GM21786 (cell line): ENCODE measurements at regions not wholly inside any gene's neighbourhood (a gene's known extent, or its start where the extent isn't known, plus 50 kb on each side); places are given as distances from the start of the nearest gene placed in this dataset.

Experiments used
- ATAC-seq: cut with Tn5 transposase; IDR thresholded peaks from one replicate; pipeline ENCODE4 v1.9.1; 2021; ENCODE audit not compliant: unreplicated experiment

DNA sequence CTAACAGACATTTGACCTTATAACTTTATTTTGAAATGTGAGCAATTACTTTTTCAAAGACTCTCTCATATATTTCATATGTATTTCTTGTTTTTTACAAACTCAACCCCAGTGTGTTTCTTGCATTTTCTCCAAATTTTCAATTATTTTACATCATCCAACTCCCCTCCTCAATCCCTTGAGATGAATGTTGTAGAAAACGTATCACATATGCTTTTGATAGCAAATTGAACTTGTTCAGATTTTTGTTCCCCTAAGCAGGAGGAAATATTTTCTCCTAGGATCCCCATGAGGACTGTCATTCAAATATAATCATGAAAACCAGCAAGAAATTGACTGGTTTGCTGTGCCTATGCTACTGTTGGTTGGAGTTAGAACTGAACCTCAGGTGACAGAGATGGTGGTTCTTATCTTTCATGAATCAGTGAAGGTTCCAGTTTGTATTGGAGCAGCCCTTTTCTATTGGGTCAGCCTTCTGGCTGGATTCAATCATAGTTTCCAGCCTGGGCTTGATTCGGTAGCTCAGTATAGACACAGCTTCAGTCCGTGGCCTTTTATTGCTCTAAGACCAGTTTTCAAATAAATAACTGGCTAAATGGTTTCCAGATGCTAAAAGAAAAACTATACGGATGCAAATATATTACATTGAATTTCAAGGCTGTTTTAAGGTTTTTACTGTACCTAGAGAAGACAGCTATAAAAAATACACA is 591.0 kb downstream of the EPHA4 start:
- ATAC-seq, result no peak

DNA sequence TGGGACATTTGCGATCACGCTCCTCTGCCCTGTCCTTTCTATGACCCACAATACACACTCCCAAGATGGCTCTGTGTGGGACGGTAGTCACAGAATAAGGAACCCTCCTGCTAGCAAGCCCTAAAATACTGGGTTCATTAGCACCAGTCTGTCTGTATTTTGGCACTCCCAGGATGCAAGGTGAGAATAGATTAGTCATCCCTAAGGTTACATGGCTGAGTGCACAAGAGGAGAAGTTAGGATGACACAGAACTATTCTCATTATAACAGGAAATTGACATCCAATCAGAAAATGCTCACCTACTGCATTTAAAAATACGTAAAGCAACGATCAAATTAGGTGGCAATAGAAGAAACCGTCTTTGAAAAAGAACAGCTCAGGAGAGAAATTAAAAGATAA is 590.2 kb downstream of the EPHA4 start:
- ATAC-seq, result no peak

DNA sequence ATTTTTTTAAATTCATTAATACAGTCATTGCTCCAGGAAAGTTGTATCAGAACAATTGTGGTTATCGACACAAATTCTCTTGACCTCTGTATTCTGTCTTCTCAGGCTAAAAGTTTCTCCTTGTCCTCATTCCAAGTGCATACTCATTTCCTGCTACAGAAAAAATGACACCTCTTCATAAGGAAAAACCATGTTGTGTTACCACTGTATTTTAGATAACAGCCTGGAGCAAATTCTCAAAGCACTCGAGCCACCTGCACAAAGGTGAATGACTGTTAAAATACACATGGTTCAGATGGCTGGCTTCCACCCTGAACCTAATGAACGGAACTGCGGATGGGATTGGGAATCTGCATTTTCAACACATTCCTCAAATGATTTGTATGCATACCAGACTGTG is 586.5 kb downstream of the EPHA4 start:
- ATAC-seq, result no peak

DNA sequence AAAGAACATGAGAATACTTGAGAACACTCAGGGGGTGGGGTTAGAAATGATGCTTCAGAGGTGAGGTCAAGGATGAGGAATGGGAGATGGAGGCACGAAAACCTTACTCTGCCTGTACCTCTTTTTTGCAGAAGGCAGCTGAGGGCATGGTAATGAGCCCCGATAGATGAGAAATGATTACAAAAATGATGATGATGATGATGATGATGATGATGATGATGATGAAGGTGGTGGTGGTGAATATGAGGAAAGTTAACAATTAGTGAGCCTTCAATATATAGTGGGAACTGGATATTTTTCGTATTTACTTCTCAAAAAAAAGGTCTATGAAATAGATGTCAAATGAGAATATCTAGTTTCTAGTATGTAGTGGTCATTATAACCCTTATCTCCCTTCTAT is 584.3 kb downstream of the EPHA4 start:
- no peak for ATAC-seq

DNA sequence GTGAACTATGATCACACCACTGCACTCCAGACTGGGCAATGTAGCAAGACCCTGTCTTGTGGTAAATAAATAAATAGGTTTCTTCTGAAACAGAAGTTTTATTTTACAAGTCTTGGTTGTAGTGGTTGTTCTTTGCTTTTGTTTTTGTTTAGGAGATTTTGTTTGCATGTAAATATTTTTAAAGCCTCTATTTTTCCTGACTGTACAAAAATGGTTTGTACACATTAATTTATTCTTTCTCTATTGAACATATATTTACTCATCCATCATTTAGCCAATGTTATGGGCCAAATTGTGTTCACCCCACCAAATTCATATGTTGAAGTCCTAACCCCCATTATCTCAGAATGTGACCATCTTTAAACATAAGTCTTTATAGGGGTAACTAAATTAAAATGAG is 580.1 kb downstream of the EPHA4 start:
- ATAC-seq, result no peak

DNA sequence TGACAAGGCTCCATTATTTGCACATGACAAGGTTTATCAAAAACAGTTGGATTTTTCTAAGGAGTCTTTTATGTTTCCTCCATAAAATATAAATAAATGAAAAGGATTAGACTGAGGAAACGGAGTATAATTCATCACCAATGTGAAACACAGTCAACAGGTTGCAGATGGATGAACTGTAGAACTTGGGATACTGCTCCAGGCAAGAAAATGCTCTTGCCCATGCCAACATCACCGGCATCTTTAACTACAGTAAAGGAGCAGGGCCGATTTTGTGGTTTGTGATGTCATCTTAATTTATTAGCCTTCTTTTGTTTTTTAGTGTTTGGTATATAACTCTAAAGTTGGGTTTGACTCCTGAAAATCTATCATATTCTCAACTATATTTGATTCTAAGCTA is 577.3 kb downstream of the EPHA4 start:
- no peak for ATAC-seq

DNA sequence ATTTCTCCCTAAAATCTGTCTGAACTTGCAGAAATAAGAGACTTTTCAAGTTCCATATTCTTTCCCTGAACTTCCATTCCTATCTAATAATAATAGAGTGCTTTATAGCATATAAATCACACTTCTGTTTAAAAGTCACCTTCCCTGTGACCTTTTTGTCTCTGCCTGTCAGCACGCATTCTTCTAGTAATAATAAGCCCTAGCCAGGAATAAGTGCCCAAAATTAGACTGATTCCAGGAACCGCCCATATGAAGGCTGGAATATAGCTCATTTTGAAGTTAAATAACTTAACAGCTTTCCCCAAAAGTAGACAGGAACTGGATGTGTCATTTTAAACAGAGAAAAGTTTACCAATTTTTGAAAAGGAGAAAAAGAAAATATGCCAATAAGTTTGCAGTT is 576.5 kb downstream of the EPHA4 start:
- no peak for ATAC-seq

DNA sequence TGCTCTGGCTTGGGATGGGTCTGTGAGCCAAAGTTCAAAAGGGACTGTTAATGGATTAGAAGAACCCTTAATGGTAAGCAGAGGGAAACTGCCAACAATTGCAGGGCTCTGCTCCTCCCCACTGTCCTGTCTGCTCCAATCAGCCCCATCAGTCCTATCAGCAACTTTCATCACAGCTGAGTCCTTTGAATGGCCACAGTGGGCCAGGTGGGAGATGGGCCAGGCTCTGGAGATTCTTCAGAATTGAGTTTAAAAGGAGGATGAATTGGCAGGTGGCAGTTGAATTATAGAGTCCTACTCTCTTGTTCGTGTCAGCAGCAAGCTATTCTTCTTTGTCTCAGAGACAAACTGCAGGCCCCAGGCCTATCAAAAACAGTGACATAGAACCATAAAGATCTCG is 573.9 kb downstream of the EPHA4 start:
- ATAC-seq, result no peak

DNA sequence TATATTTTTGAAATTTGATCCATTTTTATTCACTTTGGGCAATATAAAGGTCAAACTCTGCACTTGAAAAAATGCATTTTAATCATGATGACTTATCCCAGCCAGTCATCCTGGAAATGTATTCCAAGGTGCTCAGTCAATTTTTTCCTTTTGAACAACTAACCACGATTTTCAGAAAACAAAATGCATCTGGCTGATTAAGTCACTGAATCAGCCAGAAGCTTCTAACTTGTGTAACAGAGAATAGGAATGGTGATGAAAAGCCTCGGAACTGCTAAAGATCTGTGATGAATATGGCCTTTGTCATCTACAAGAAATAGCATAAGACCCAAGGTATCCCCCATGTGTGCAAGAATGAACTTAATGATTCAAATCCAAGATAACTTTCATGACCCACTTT is 572.7 kb downstream of the EPHA4 start:
- ATAC-seq, result no peak

DNA sequence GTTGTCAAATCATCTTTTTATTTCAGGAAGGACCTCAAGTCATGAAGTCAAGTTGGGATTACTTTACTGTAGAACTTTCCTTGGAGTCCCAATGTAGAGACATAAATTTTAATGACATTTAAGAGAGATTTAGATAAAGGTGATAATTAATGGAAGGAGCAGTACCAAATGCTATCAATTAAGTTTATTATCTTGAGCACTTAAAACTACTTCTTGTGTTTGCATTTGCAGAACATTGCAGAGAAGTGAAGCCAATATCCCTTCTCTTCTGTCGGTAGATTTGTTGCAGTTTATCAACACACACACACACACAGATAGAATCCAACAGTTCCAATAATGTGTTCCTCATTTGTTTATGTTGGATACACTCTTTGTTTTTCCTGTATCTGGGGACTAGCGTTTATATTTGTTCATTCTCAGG is 570.7 kb downstream of the EPHA4 start:
- no peak for ATAC-seq

DNA sequence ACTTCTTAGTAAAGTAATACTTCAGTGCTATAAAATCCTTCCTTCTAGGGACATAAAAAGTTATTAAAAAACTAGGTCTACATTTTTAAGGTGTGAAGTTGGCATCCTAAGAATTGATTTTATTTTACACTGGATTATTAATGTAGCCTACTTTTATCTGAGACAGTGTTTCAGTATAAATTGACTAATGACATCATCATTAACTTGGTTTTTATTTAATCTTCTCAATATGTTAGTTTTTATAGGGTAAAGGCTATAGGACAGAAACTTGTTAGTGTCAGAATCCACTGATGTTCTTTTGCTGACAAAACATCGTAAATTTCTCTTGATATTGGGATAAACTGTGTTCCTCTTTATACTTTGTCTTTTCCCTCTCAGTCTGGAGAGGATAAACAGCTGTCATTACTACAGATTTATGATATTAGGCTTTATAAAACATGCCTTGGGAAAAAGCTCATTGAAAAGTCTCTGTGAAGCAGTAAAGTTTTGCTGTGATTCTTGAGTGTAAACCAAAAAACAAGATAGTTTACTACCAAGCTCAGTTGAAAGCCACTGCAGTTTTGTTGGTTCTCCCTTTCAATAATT is 569.9 kb downstream of the EPHA4 start:
- ATAC-seq, result no peak

DNA sequence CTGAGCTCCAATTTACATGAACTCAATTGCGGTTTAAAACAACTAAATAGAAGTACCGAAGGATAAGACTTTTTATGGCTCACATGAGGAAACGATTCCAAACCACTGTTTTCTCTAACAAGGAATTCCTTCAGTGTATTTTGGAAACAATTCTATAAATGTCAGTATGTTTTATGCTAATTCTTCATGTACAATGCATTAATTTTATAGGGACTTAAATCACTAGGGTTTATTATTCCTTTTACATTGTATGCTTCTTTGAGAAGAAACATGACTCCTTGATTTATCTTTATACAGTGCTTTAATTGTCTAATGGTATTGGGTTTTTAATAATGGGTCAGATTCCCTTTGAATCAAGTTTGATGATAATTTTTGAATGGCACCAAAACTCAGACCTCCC is 566.8 kb downstream of the EPHA4 start:
- no peak for ATAC-seq

DNA sequence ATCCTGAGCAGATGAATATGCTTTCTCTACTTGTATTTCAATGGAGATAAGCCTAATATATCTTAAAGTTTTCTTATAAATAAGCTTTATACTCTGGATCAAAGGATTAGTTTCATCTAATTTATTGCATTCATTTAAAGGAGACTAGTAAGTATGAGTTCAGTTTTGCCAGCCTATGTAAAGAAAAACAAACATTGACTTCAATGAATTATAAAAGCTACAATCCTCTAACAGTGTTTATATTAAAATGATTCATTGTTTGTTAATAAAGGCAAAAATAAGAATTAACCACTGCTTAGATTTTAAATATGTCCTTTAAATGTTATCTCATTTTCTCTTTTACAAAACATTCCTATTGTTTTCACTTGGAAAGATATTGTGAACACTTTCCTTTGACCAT is 566.0 kb downstream of the EPHA4 start:
- no peak for ATAC-seq

DNA sequence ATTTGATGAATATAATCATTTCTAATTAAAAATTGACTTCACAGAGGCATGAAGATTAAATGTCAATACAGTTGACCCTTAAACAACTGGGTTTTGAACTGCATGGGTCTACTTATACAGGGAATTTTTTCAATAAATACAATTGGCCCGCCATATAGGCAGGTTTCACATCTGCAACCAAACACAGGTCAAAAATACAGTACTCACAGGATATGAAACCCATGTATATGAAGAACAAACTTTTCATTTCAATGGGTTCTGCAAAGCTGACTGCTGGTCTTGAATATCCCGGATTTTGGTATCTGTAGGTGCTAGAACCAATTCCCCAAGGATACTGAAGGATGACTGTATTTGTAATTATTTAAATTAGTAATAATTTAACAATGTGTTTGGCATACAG is 555.6 kb downstream of the EPHA4 start:
- no peak for ATAC-seq

DNA sequence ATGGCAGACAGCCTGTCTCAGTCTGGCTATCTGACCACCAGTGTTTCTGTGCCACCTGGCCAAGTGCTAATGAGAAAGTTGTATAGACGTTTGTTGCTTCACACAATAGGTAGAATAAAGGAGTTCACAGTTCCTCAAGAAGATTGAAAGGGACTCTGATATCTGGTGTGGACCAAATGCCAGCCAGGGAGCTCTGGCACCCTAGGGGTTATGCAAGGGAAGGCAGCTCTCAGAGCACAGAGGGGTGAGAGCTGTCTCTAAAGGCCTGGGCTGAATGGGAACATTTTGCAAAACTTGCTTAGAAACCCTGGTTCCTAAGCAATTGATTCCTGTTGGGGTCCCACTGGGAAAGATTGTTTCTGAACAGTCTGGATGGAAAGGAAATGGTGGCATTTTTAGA is 553.8 kb downstream of the EPHA4 start:
- ATAC-seq, result no peak

DNA sequence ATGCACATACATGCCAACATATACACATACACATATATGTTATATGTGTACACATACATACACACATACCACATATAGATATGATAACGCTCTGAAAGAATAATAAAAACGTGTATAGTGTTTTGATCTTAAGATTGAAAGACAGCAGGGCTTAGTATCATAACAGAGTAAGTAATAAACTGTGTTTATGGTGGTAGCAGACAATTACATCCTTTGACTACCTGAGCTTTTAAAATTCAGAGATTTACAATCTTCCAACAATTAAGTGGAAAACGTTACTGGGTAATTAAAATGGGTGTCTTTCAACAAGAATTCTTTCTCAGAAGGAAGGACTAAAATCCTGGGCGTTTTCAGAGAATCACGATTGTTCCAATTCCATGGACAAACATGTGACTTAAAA is 552.4 kb downstream of the EPHA4 start:
- ATAC-seq, result no peak

DNA sequence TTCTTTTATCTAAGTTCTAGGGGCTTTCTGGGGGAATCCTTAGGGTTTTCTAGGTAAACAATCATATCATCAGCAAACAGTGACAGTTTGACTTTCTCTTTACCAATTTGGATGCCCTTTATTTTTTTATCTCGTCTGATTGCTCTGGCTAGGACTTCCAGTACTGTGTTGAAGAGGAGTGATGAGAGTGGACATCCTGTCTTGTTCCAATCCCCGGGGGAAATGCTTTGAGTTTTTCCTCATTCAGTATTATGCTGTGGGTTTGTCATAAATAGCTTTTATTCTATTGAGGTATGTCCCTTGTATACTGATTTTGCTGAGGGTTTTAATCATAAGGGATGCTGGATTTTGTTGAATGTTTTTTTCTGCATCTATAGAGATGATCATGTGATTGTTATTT is 549.5 kb downstream of the EPHA4 start:
- ATAC-seq, result no peak

DNA sequence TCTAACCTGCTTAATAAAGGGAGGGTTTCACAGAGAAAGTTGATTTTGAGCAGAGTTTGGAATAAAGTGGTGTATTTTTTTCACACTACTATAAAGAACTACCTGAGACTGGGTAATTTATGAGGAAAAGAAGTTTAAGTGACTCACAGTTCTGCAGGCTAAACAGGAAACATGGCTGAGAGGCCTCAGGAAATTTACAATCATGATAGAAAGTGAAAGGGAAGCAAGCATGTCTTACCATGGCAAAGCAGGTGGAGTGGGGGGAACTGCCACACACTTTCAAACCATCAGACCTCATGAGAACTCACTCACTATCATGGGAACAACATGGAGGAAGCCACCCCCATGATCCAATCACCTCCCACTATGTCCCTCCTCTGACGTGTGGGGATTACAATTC is 546.7 kb downstream of the EPHA4 start:
- no peak for ATAC-seq

DNA sequence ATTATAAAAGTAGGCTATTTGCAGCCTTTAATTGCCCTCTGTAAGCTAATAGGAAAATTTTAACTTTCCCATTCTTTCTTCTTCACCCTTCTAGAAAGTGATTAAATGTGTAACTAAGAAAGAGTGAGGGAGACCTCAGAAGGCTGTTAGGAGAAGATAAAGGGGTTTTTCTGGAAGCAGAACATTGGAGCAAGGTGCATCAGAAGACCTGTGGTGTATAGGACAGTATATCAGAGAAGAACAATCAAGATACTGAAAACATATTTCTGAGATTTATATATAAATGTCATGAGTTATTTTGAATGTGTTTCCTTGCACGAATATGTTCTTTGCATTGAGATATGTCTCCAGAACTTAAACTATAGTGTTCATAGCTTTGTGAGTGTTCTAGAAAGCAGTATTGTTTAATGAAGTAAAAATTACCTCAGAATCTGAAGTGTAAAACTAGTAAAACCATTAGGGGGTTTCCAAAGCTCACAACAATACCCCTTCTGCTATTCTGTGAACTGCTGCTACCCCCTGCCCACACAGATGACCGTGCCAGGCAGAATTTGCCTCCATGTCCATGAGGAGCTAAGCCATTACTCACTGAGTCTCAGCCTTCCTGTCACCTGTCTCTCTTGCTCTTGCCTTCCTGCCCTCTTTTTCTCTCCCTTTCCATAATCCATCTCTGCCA is 537.9 kb downstream of the EPHA4 start:
- ATAC-seq, result no peak

DNA sequence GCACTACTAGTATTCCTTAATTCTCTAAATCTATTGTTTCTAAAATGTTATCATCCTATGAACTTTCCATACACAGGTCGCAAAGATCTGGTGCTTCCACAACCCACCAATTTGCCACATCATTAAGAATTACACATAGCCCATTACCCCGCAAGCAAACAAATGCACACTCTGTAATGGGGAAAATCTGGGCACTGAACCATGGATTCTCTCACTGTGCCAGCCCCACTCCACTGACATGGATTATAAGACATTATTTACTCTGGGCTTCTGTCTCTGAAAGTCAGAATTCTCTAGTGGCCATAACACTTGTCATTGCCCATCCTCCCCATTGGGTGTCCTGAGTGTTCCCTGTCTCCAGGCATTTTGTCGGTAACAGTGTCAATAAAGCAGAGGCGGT is 537.1 kb downstream of the EPHA4 start:
- ATAC-seq, result no peak

DNA sequence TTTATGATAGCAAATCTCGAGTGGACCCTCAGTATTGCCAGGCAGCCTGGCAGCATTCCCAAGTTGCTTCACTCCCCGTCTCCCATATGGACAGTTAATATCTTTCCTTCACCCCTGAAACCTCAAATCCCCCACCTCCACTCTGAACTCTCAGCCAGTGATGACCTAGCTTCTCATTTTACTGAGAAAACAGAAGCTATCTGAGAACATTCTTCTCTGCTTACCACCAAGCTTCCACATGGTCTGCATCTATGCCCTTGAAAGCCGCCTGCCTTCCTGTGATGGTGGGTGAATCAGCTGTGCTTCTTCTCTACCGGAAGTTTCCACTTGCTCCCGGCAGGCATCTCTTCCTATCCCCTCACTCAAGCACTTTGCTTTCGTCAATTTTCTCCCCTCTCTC is 529.2 kb downstream of the EPHA4 start:
- ATAC-seq, result no peak

DNA sequence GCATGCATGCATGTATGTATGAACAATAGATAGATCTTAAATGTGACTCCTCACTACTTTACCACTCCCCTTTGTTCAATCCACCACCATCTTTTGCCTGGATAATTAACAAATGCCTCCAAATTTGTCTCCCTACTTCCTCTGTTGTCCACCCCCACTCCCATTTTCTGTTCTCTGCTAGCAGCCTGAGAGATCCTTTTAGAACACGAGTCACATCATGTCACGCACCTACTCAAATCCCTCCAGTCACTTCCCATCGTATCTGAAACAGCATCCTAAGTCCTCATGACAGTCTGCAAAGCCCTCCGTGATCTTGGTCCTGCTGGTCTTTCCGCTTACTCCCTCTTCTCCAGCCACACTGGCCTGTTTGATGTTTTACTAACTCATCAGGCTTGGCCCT is 527.3 kb downstream of the EPHA4 start:
- ATAC-seq, result no peak
